H9 (cell line): ENCODE measurements at regions not wholly inside any gene's neighbourhood (a gene's known extent, or its start where the extent isn't known, plus 50 kb on each side); places are given as distances from the start of the nearest gene placed in this dataset.

Experiments
- DNase-seq: peaks from one replicate; pipeline ENCODE4 v3.0.0-alpha.2; 2017
- H2AFZ ChIP-seq: one replicate; pipeline ENCODE4 v1.6.1; 2013; ENCODE audit warnings: mild to moderate bottlenecking, low read length, control low read depth, moderate library complexity
- H2AK5ac ChIP-seq: 2 replicates; pipeline ENCODE4 v1.6.1; 2013; ENCODE audit warnings: low read length, control low read depth, mixed read lengths; ENCODE audit not compliant: insufficient read length
- H2BK120ac ChIP-seq: one replicate; pipeline ENCODE4 v1.6.1; 2013; ENCODE audit warnings: low read depth, mild to moderate bottlenecking, low read length, control low read depth, inconsistent platforms; ENCODE audit not compliant: poor library complexity, severe bottlenecking
- H2BK12ac ChIP-seq: 2 replicates; pipeline ENCODE4 v1.6.1; 2013; ENCODE audit warnings: low read length, control low read depth, mixed read lengths, low read depth; ENCODE audit not compliant: insufficient read length
- H2BK15ac ChIP-seq: 2 replicates; pipeline ENCODE4 v1.6.1; 2013; ENCODE audit warnings: low read depth, low read length, control low read depth
- H2BK20ac ChIP-seq: one replicate; pipeline ENCODE4 v1.6.1; 2013; ENCODE audit warnings: low read depth, mild to moderate bottlenecking, low read length, control low read depth, inconsistent platforms; ENCODE audit not compliant: poor library complexity, severe bottlenecking
- H2BK5ac ChIP-seq: 2 replicates; pipeline ENCODE4 v1.6.1; 2013; ENCODE audit warnings: low read length, control low read depth, mixed read lengths; ENCODE audit not compliant: insufficient read length
- H3K14ac ChIP-seq: 2 replicates; pipeline ENCODE4 v1.6.1; 2013; ENCODE audit warnings: low read length, control low read depth; ENCODE audit not compliant: insufficient read depth
- H3K18ac ChIP-seq: 2 replicates; pipeline ENCODE4 v1.6.1; 2013; ENCODE audit warnings: low read depth, mild to moderate bottlenecking, mixed read lengths, low read length, control low read depth; ENCODE audit not compliant: insufficient read length
- H3K23ac ChIP-seq: 2 replicates; pipeline ENCODE4 v1.6.1; 2013; ENCODE audit warnings: low read length, control low read depth, mixed read lengths, low read depth; ENCODE audit not compliant: insufficient read length
- H3K23me2 ChIP-seq: 2 replicates; pipeline ENCODE4 v1.6.1; 2013; ENCODE audit warnings: low read depth, mild to moderate bottlenecking, mixed read lengths, low read length, control low read depth; ENCODE audit not compliant: insufficient read length, poor library complexity, severe bottlenecking
- H3K27ac ChIP-seq: 2 replicates; pipeline ENCODE4 v1.5.1; 2013; ENCODE audit warnings: low read length, control low read depth, mixed read lengths, low read depth; ENCODE audit not compliant: insufficient read length
- H3K27me3 ChIP-seq: 2 replicates; pipeline ENCODE4 v1.6.1; 2013; ENCODE audit warnings: low read length, control low read depth, inconsistent platforms; ENCODE audit not compliant: insufficient read depth
- H3K4ac ChIP-seq: 2 replicates; pipeline ENCODE4 v1.6.1; 2013; ENCODE audit warnings: low read depth, mild to moderate bottlenecking, control low read depth, inconsistent platforms, low read length, moderate library complexity
- H3K4me1 ChIP-seq: 2 replicates; pipeline ENCODE4 v1.6.1; 2013; ENCODE audit warnings: low read length, control low read depth, inconsistent platforms; ENCODE audit not compliant: insufficient read depth
- H3K4me2 ChIP-seq: 2 replicates; pipeline ENCODE4 v1.6.1; 2013; ENCODE audit warnings: low read length, control low read depth, mixed read lengths; ENCODE audit not compliant: insufficient read length, insufficient read depth
- H3K56ac ChIP-seq: 2 replicates; pipeline ENCODE4 v1.6.1; 2013; ENCODE audit warnings: low read depth, mild to moderate bottlenecking, mixed read lengths, low read length, control low read depth; ENCODE audit not compliant: insufficient read length
- H3K79me1 ChIP-seq: 2 replicates; pipeline ENCODE4 v1.6.1; 2013; ENCODE audit warnings: low read depth, mild to moderate bottlenecking, moderate library complexity, low read length, control low read depth, inconsistent platforms; ENCODE audit not compliant: insufficient read depth, poor library complexity, severe bottlenecking
- H3K79me2 ChIP-seq: 2 replicates; pipeline ENCODE4 v1.6.1; 2013; ENCODE audit warnings: low read length, control low read depth, inconsistent platforms; ENCODE audit not compliant: insufficient read depth
- H3K9ac ChIP-seq: 2 replicates; pipeline ENCODE4 v1.6.1; 2013; ENCODE audit warnings: low read length, control low read depth, mixed read lengths; ENCODE audit not compliant: insufficient read length; ENCODE audit errors: extremely low read depth
- H3K9me3 ChIP-seq: one replicate; pipeline ENCODE4 v1.6.1; 2013; ENCODE audit warnings: low read depth, low read length, inconsistent platforms; ENCODE audit not compliant: control insufficient read depth
- H3T11ph ChIP-seq: one replicate; pipeline ENCODE4 v1.6.1; 2013; ENCODE audit warnings: mild to moderate bottlenecking, low read length, control low read depth, inconsistent platforms
- H4K20me1 ChIP-seq: one replicate; pipeline ENCODE4 v1.6.1; 2013; ENCODE audit not compliant: control insufficient read depth, insufficient read length, insufficient read depth
- H4K5ac ChIP-seq: 2 replicates; pipeline ENCODE4 v1.6.1; 2013; ENCODE audit warnings: low read depth, mild to moderate bottlenecking, mixed read lengths, low read length, control low read depth; ENCODE audit not compliant: insufficient read length
- H4K8ac ChIP-seq: replicated peaks from 2 replicates; pipeline ENCODE4 v1.6.1; 2013; ENCODE audit warnings: low read length, control low read depth, mixed read lengths, low read depth; ENCODE audit not compliant: insufficient read length
- H4K91ac ChIP-seq: 2 replicates; pipeline ENCODE4 v1.6.1; 2013; ENCODE audit warnings: low read depth, mild to moderate bottlenecking, moderate library complexity, mixed read lengths, low read length, control low read depth; ENCODE audit not compliant: insufficient read length
- H3K27ac Mint-ChIP-seq, 3 experiments: 2 replicates in 2 of 3; 3 replicates in 1 of 3; pipeline ENCODE4 v1.8.0; 2020 to 2021; ENCODE audit warnings: mixed read lengths in 3 of 3, mild to moderate bottlenecking in 1 of 3, moderate library complexity in 1 of 3
- H3K27me3 Mint-ChIP-seq: 2 replicates; pipeline ENCODE4 v1.8.0; 2021; ENCODE audit warnings: low read depth, mild to moderate bottlenecking, moderate library complexity, mixed read lengths
- H3K36me3 Mint-ChIP-seq, 3 experiments: 2 replicates in 2 of 3; 3 replicates in 1 of 3; pipeline ENCODE4 v1.8.0; 2020 to 2021; ENCODE audit warnings: low read depth in 3 of 3, mixed read lengths in 3 of 3; ENCODE audit not compliant: insufficient read depth in 1 of 3
- H3K4me1 Mint-ChIP-seq, 2 experiments: 2 replicates each; pipeline ENCODE4 v1.8.0; 2020; ENCODE audit warnings: mixed read lengths in 2 of 2
- H3K4me3 Mint-ChIP-seq, 2 experiments: 2 replicates in 1 of 2; 3 replicates in 1 of 2; pipeline ENCODE4 v1.8.0; 2020 to 2021; ENCODE audit warnings: mild to moderate bottlenecking in 2 of 2, mixed read lengths in 2 of 2, moderate library complexity in 1 of 2
- H3K9me3 Mint-ChIP-seq, 2 experiments: 2 replicates in 1 of 2; 3 replicates in 1 of 2; pipeline ENCODE4 v1.8.0; 2020; ENCODE audit warnings: mild to moderate bottlenecking in 2 of 2, mixed read lengths in 2 of 2, moderate library complexity in 1 of 2
- WGBS: extraction: QIAGEN DNeasy Blood & Tissue Kit; methylation state at CpG from one replicate; pipeline ENCODE4 v1.1.7; 2013; ENCODE audit warnings: missing lambda C conversion rate, low lambda C conversion rate, mixed read lengths; ENCODE audit not compliant: insufficient read length; ENCODE audit errors: extremely low coverage; 5-methylcytosine and 5-hydroxymethylcytosine counted together
- TF ChIP-seq, protein P1 (sequence below): fragments of 200-600 bp; sonication (generic); conservative IDR thresholded peaks from 3 replicates; pipeline ENCODE4 v1.8.0; 2021; ENCODE audit warnings: antibody characterized with exemption, mild to moderate bottlenecking

DNA sequence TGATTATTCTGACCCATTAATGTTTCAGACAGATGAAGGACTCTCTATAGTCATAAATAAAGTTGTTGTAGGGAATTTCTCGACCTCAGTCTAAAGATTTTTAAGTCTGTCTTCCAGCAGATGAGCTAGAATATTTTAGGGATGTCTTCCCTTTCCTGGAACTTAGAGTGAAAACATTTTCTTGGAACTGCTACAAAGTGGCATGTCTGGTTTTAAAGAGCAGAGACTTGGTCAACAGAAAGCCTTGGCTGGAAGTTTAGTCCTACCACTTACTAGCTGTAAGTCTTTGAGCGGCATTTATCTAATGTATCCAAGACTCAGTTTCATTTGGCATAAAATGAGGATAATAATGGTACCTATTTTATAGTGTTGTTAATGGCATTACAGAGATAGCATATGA, 120.0 kb upstream of the TGFBR2 start:
- H3K4me2 ChIP-seq: no peak overlapping the region
- no peaks in the 10 kb centered on the region for H3K79me1 ChIP-seq
- H2BK15ac ChIP-seq: no peak overlapping the region
- no peak overlapping the region for H3T11ph ChIP-seq
- no peaks in the 10 kb centered on the region for H3K4me1 Mint-ChIP-seq
- H2AK5ac ChIP-seq: no peak overlapping the region
- no peak overlapping the region for H4K91ac ChIP-seq
- WGBS: no CpG with 5 or more reads among the region's 2 CpGs
- no peaks in the 10 kb centered on the region for H3K23me2 ChIP-seq
- H3K27ac Mint-ChIP-seq: no peak overlapping the region
- DNase-seq: no peak
- no peak overlapping the region for H2BK5ac ChIP-seq
- H4K8ac ChIP-seq: no peak overlapping the region
- TF ChIP-seq, protein P1, sequence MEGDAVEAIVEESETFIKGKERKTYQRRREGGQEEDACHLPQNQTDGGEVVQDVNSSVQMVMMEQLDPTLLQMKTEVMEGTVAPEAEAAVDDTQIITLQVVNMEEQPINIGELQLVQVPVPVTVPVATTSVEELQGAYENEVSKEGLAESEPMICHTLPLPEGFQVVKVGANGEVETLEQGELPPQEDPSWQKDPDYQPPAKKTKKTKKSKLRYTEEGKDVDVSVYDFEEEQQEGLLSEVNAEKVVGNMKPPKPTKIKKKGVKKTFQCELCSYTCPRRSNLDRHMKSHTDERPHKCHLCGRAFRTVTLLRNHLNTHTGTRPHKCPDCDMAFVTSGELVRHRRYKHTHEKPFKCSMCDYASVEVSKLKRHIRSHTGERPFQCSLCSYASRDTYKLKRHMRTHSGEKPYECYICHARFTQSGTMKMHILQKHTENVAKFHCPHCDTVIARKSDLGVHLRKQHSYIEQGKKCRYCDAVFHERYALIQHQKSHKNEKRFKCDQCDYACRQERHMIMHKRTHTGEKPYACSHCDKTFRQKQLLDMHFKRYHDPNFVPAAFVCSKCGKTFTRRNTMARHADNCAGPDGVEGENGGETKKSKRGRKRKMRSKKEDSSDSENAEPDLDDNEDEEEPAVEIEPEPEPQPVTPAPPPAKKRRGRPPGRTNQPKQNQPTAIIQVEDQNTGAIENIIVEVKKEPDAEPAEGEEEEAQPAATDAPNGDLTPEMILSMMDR: no peak
- no peak overlapping the region for H2BK20ac ChIP-seq
- H3K27me3 ChIP-seq: no peaks in the 10 kb centered on the region
- no peak overlapping the region for H3K9ac ChIP-seq
- H3K9me3 ChIP-seq: no peaks in the 10 kb centered on the region
- no peak overlapping the region for H4K5ac ChIP-seq
- no peaks in the 10 kb centered on the region for H3K9me3 Mint-ChIP-seq
- H2BK12ac ChIP-seq: no peak overlapping the region
- no peak overlapping the region for H3K56ac ChIP-seq
- H3K4me1 ChIP-seq: no peaks in the 10 kb centered on the region
- no peaks in the 10 kb centered on the region for H3K79me2 ChIP-seq
- no peaks in the 10 kb centered on the region for H4K20me1 ChIP-seq
- H3K4me3 Mint-ChIP-seq: no peak overlapping the region
- no peak overlapping the region for H3K18ac ChIP-seq
- no peaks in the 10 kb centered on the region; a peak in 2 of 7 replicates for H3K36me3 Mint-ChIP-seq
- H3K23ac ChIP-seq: no peak overlapping the region
- H3K27ac ChIP-seq: no peak overlapping the region
- H3K27me3 Mint-ChIP-seq: no peaks in the 10 kb centered on the region
- no peak overlapping the region for H2AFZ ChIP-seq
- no peak overlapping the region for H3K4ac ChIP-seq
- no peak overlapping the region for H2BK120ac ChIP-seq
- no peak overlapping the region for H3K14ac ChIP-seq
